Uterus (tissue), 2 donors: ENCODE measurements at regions not wholly inside any gene's neighbourhood (a gene's known extent, or its start where the extent isn't known, plus 50 kb on each side); places are given as distances from the start of the nearest gene placed in this dataset.

Source experiments
- POLR2A ChIP-seq, 2 donors: fragments of 450-650 bp; IDR thresholded peaks; one replicate each; pipeline ENCODE4 v1.6.1; 2016; ENCODE audit warnings: antibody characterized with exemption in 2 of 2, mild to moderate bottlenecking in 1 of 2, moderate library complexity in 1 of 2
- TF ChIP-seq, protein P1 (sequence below), 4 experiments: fragments of 200-600 bp in 2 of 4; fragments of 450-650 bp in 2 of 4; sonication (generic) in 2 of 4; IDR thresholded peaks; one replicate each; pipeline ENCODE4 v1.5.1; 2016 to 2019; ENCODE audit warnings: antibody characterized with exemption in 4 of 4, mild to moderate bottlenecking in 2 of 4, moderate library complexity in 1 of 4

GRCh38 chr13:94858856-94859255 lies 146.5 kb upstream of the SOX21 start:
- no peak for TF ChIP-seq POLR2A (IDR thresholded peaks at IDR 0.05)
- TF ChIP-seq, protein P1, sequence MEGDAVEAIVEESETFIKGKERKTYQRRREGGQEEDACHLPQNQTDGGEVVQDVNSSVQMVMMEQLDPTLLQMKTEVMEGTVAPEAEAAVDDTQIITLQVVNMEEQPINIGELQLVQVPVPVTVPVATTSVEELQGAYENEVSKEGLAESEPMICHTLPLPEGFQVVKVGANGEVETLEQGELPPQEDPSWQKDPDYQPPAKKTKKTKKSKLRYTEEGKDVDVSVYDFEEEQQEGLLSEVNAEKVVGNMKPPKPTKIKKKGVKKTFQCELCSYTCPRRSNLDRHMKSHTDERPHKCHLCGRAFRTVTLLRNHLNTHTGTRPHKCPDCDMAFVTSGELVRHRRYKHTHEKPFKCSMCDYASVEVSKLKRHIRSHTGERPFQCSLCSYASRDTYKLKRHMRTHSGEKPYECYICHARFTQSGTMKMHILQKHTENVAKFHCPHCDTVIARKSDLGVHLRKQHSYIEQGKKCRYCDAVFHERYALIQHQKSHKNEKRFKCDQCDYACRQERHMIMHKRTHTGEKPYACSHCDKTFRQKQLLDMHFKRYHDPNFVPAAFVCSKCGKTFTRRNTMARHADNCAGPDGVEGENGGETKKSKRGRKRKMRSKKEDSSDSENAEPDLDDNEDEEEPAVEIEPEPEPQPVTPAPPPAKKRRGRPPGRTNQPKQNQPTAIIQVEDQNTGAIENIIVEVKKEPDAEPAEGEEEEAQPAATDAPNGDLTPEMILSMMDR (IDR thresholded peaks at IDR 0.05) = no peak
